GM08714 (cell line): ENCODE measurements at regions not wholly inside any gene's neighbourhood (a gene's known extent, or its start where the extent isn't known, plus 50 kb on each side); places are given as distances from the start of the nearest gene placed in this dataset.

Source experiments
- H3K4me3 ChIP-seq: fragments of 200-500 bp; sonication (Bioruptor generic); 2 replicates; pipeline ENCODE4 v1.5.1; 2014; ENCODE audit warnings: mild to moderate bottlenecking, low read length, inconsistent platforms
- ZNF274 ChIP-seq: IDR thresholded peaks from 2 replicates; pipeline ENCODE4 v1.6.1; 2012; ENCODE audit warnings: mild to moderate bottlenecking, low read depth, low read length

- TF ChIP-seq ZNF274, result no peak
- H3K4me3 ChIP-seq, result no peak overlapping the region
These were observed 1230.4 kb downstream of the AACS start for GRCh38 chr12:126295652-126296051.

DNA sequence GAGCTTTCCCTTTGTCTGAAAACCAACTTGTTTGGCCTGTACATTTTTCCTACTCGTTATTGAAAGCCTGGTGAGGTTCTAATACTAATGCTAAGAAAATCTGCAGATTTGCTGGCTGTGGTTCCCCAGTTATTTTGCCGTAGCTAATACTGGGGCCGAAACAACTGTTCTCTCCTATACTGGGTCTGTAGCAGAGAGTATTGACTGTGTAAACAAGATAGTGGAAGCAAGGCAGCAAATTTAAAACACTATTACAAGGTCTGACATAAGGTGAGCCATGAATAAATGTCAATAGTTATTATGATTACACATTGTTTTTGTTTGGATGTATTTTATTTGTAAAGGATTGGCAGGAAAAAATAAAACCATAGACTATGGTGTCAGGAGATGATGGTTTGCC lies 1244.0 kb downstream of the AACS start:
- no peak for TF ChIP-seq ZNF274
- H3K4me3 ChIP-seq, result no peak overlapping the region

DNA sequence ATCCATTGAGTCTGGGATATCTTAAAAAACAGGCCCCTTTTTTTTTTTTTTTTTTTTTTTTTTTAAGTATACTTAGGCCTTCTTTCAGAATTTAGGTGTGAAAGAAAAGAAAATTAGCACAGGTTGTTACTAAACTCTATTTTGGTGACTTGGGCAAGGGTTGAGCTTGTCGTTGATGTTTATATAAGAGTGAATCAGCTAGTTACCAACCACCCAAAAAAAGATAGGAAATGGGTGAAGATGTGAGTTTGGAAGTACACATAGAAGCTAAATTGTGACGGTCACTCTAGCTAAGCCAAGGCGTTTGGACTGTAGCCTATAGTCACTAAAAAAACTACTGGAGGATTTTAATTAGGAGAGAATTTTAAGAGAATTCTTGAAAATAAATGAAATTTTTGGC lies 1247.2 kb downstream of the AACS start:
- TF ChIP-seq ZNF274, result no peak
- H3K4me3 ChIP-seq, result no peak overlapping the region

DNA sequence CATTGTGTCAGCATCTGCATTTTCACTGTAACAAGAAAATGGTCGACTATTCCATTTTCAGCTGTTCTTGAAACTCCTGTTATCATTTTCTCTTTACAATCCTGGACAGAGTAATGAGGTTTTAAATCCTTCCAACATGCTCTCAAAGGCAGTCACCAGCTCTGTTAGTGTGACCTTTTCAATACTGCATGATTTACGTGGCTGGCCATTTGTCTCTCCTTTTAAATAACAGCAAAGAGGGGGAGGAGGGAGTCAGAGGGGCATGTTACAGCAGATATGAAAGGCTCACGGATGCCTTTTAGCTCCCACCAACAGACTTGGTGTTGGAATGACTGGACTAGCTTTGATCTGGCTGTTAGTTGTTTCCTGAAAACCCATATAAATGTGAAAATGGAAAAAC lies 1251.2 kb downstream of the AACS start:
- no peak for TF ChIP-seq ZNF274
- no peak overlapping the region for H3K4me3 ChIP-seq

DNA sequence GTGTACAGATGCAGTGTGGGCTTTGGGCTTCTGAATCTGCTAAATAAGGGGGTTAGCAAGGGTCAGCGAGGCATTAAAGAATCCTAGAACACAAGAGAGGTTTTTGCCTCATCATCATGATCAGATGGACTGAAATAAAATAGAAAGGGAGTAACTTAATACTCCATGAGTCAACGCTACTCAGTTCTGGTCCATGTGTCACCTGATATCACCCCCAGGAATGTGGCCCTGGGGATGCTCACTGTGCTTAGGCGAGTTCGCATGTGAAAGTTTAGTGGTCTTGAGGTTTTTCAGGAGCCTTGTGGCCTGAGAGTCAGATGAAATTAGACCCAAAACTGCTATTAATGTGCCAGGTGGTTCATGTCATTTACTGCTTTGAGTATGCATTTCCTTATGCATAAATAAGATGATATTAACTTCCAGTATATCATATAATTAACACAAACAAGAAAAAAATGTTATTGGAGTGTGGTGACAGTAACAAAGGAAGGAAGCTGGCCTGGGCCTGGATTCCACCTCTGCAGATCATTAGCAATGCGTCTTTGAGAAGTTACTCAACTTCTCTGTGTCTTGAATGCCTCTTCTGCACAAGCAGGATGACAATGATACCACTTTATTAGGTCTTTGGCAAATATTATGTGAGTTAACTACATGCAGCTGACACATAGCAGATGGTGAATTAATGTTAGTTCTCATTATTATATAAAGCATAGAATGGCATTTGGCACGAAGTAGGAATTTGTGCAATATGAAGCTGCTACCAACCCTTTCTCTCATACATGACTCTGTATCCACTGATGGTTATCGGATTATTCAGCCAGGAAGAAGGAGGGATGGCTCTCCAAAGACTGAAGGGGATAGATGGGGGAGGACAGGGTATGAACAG lies 1272.6 kb downstream of the AACS start:
- no peak overlapping the region for H3K4me3 ChIP-seq
- TF ChIP-seq ZNF274, result no peak

DNA sequence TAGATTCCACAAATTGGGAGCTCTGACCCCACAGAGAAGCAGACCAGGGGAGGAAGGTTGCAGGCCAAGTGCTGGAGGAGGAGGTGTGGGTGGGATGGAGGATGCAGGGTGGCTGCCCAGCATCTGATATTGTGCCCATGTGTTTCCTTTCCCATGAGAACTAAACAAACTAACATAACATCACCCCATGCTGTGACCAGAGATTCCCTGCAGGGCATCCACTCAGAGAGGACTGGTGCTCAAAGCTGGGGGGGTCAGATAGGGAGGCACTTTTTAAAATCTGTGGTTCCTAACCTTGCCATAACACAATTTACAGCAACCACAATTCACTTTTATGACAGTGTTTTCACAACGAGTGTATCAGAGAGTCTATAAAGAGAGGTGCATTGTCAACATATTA lies 1277.6 kb downstream of the AACS start:
- H3K4me3 ChIP-seq, result no peak overlapping the region
- no peak for TF ChIP-seq ZNF274

DNA sequence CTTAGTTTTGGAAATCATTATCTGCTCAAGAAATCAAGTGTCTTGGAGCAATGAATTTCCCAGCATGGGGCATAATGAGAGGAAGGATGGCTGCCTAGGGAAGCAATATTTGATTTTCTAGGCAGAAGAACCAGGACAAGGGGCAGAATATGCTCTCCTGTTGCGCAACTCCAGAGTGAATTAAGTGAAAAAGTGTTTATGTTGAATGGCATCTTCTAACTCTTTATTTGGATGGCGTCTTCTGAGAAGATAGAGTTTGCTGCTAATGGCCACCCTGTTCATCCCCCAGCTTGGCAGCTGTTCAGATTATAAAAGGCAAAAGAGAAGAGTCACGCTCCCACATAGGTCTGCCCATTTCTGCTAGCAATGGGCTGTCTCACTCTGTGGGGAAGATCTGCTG lies 1278.1 kb downstream of the AACS start:
- H3K4me3 ChIP-seq, result no peak overlapping the region
- no peak for TF ChIP-seq ZNF274

GRCh38 chr12:126346087-126346486 lies 1280.9 kb downstream of the AACS start:
- no peak for TF ChIP-seq ZNF274
- H3K4me3 ChIP-seq, result no peak overlapping the region

GRCh38 chr12:126347421-126347820 lies 1282.2 kb downstream of the AACS start:
- H3K4me3 ChIP-seq, result no peak overlapping the region
- TF ChIP-seq ZNF274, result no peak

- no peak overlapping the region for H3K4me3 ChIP-seq
- no peak for TF ChIP-seq ZNF274
These were observed 1284.1 kb downstream of the AACS start for GRCh38 chr12:126349383-126349782.

DNA sequence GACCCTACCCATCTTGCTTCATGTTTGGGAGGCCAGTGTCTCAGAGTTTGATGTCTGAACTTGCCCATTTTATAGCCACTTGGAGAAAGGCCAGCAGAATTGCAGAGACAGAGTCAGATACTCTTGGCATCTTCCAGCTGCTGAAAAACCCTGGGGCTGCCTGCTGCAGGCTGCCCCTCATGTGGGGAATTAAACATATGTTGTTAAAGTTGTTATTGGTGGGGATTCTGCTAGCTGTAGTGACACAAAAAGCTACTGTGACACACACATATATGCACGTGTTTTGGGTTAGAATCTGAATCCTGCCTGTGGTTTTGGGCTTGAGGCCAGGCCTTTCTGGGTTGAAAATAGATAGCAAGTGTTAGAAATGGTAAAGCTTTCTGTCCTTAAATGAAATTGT lies 1288.4 kb downstream of the AACS start:
- H3K4me3 ChIP-seq, result no peak overlapping the region
- no peak for TF ChIP-seq ZNF274

GRCh38 chr12:126354633-126355032 lies 1289.4 kb downstream of the AACS start:
- no peak for TF ChIP-seq ZNF274
- no peak overlapping the region for H3K4me3 ChIP-seq

GRCh38 chr12:126355346-126355745 lies 1290.1 kb downstream of the AACS start:
- H3K4me3 ChIP-seq, result no peak overlapping the region
- no peak for TF ChIP-seq ZNF274

DNA sequence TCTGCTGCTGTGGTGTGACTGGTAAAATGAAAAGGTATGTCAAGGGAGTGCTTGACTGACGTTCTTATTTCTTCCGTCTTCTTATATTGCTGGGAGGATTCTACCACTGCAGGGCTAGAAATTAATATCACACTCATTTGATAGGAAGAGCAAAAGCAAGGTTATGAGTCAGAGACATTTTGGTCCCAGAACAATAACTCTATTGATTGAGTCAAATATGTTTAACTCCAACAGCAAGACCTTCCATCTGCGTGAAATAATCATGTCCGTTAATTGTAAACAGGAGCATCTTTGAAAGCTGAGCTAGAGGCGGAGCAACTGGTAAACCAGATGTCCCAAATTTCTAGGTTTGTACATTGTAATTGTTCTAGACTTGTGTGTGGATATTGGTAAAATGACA lies 1293.6 kb downstream of the AACS start:
- TF ChIP-seq ZNF274, result no peak
- H3K4me3 ChIP-seq, result no peak overlapping the region

GRCh38 chr12:126359216-126359615 lies 1294.0 kb downstream of the AACS start:
- no peak overlapping the region for H3K4me3 ChIP-seq
- no peak for TF ChIP-seq ZNF274

DNA sequence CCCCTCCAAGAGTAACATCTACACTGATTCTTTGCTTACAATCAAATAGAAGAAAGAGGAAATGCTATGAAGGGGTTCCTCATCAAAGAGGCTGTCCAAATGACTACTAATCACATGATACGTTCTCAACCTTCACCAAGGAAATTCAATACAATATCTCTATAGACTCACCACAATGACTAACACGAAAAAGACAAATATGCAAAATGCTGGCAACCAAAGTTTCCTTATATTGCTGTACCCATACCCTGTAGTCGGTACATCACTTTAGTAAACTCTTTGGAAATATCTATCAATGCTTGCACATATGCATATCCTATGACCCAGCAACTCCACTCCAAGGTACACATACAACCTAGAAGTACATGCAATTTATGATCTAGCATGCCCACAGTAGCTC lies 1296.6 kb downstream of the AACS start:
- TF ChIP-seq ZNF274, result no peak
- H3K4me3 ChIP-seq, result no peak overlapping the region
